ENCODE measurements at regions not wholly inside any gene's neighbourhood (a gene's known extent, or its start where the extent isn't known, plus 50 kb on each side); places are given as distances from the start of the nearest gene placed in this dataset.

- TF ChIP-seq CTCF (IDR thresholded peaks at IDR 0.05) (no peak), POLR2A (IDR thresholded peaks at IDR 0.05) (no peak)
Observed at GRCh38 chr6:170182781-170183120, 108.1 kb downstream of the DLL1 start.

Data from testis (tissue), 2 donors.